NCI-H1436 treated with DMSO at 0.1 percent for 48 hours (cell line): ENCODE measurements at regions not wholly inside any gene's neighbourhood (a gene's known extent, or its start where the extent isn't known, plus 50 kb on each side); places are given as distances from the start of the nearest gene placed in this dataset.
A peak's percentile ranks its signal among the peaks of the same experiment; 100 is the strongest.

Source experiments
- DNase-seq: peaks from one replicate; lab custom pipeline; 2025; lab: John Stamatoyannopoulos, UW

DNA sequence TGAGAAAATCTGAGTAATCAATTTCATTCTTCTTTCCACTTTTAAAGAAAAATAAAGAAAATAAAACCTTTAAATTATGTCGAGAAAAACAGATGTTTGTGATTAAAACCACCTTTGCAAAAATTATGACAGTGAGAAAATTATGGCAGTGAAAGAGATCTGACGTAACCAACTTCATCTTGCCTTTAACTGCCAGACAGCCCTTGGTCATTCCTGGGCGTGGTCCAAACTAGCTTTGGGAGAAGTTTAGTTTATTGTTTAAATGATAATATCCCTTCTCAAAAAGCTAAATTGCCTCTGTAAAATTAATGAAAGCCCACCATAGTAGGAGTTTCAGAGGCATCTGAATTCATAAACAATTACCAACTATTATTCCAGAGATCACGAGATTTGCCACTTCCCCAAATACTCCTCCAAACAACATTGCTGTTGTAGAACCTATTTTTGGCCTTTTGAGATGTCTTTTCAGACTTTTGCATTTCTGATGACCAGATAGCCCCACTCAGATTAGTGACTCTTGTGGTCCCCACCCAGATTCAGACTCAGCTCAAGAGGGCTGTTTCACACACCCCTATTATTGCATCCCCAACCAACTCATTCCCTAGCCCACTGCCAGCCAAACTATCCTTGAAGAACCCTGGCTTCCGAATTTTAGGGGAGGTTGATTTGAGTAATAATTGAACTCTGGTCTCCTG is 664.4 kb upstream of the CBLB start:
- no peak for DNase-seq

DNA sequence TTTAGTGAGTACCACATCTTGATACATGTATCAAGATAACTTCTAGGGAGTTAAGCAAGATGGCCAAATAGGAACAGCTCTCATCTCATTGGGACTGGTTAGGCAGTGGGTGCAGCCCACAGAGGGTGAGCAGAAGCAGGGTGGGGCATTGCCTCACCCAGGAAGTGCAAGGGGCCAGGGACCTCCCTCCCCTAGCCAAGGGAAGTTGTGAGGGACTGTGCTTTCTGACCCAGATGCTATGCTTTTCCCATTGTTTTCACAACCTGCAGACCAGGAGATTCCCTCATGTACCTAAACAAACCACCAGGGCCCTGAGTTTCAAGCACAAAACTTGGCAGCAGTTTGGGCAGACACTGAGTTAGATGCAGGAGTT is 665.0 kb upstream of the CBLB start:
- no peak for DNase-seq

DNA sequence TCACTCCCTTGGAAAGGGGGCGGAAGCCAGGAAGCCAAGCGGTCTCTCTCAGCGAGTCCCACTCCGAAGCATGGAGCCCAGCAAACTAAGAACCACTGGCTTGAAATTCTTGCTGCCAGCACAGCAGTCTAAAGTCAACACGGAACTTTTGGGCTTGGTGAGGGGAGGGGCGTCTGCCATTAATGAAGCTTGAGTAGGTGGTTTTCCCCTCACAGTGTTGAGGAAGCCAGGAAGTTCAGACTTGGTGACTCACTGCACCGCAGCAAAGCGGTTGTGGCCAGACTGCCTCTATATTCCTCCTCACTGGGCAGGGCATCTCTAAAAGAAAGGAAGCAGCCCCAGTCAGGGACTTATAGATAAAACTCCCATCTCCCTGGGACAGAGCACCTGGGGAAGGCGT is 665.4 kb upstream of the CBLB start:
- no peak for DNase-seq

DNA sequence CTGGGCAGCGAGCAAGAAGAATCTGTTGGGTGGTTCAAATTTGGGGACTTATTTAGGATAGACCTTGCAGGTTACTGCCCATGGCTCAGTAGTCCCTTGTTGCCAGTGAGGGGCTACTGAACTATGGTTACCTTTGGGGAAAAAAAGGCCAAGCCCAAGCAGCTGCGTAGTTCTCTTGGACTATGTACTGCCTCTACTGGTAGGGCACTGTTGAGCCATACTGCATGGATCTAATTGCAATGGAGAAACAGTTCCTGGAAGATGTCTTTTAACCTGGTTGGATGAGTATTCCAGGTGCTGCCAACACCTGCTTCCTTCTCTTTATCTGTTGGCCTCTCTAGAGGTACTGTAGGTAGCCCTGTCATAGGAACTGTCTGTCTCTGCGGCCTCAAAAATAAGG is 671.9 kb upstream of the CBLB start:
- no peak for DNase-seq

DNA sequence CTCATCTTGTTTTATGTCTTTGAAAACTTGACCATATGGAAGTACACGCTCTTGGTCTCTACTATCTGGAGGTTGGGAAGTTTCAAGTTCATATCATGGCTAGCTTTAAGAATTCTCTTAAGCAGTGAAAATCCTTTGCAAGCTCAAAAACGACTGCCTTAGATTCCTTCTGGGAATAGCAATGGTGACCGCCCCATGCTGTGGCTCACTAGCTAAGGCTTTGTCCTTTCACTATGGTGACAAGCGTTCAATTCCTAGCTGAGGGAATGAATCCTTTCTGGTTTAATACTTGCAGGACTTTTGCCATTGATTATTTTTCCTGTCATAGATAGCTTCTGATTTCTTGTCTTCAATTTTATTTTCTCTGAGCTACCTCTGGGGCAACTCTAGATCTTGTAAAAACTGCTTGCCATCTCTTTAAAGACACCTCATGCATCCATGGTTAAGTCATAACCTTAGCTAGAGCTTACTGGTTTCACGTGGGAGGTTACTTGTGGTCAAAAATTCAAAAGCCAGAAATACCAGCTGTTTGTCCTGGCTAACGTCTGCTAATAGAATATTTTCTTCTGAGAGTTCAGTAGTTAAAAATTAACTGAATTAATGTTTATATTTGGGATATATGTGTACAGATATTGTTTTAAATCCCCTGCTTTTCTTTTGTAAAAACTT is 673.4 kb upstream of the CBLB start:
- DNase-seq: no peak

DNA sequence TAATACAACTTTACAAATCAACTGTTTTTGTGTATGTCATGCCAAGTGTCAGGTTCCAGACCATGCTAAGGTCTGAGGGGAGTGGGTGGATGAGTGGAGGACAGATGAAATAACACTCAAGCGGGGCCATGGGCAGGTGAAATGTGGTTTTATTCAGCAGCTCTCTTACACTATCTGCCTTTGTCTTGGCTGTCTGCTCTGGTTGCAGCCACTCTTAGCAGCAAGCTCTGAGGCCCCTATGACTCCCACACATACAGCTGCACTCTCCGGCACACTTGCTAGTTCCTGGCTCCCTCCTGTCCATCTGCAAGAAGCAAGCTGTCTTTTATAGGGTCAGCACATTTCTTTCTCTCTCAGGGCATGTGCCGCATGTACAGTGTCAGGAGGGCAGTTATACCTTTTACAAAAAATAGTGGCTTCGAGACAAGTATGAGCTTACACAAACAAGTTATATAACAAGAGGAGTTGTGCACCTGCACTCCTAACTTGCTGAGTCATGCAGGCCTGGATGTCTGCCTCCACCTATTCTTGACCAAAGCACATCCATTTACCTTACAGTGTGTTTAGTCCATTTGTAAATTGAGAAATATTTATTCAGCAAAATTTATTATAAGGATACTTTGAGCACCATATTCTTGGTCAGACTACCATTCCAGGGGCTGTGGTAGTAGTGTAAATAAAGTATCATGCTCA is 683.7 kb upstream of the CBLB start:
- no peak for DNase-seq

DNA sequence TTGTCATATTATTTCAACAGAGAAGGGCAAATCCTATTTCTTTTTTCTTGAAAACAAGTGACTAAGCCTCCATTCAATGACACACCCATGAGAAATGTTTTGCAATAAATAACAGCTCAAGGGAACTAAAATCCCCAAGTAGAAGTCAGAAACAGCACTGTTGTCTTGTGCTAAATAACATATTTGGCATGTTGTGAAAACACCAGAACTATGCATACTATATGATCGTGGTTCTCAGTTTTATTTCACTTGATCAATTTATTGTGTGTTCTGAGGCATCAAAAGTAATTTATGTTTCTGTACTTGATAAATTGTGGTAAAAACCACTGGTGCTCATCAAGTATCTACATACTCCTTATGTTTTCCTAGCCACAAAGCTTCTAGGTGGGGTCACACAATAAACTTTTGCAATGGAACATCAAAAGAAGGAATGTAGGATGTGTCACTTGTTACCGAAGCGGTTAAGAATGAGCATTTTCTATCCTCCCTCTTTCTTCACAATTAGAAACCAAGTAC is 691.7 kb upstream of the CBLB start:
- DNase-seq: no peak

DNA sequence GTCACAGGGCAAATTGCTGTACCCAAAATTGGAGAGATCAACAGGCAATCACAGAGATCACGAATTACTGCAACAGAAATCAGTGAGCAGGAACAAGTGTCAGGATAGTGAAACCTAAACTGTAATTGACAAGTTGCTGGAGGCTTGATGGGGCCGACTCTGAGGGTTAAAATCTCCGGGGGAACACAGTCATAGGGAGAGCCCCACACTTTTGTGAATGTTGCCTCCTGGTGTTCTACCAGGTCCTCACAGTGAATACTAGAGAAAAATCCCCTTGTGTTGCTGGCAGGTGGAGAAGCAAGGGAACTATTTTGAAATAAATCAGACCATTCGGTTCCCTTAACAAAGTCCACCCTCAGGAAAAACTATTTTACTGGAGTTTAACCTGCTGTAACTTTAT is 697.5 kb upstream of the CBLB start:
- DNase-seq: peak; percentile 42

DNA sequence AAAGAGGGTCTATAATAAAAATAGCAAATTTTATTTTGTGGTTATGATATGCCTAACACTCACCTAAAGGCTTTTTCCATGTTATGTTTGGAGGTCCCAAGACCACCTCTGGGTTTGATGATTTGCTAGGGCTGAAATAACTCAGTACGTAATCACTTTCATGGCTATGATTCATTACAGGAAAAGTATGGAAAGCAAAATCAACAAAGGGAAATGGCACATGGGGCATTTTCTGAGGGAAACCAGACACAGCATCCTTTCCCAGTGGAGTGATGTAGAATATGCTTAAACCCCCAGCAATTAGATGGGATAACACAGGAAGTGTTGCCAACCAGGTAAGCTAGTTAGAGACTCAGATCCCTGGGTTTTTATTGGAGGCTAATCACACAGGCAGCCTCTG is 701.6 kb upstream of the CBLB start:
- DNase-seq: no peak

DNA sequence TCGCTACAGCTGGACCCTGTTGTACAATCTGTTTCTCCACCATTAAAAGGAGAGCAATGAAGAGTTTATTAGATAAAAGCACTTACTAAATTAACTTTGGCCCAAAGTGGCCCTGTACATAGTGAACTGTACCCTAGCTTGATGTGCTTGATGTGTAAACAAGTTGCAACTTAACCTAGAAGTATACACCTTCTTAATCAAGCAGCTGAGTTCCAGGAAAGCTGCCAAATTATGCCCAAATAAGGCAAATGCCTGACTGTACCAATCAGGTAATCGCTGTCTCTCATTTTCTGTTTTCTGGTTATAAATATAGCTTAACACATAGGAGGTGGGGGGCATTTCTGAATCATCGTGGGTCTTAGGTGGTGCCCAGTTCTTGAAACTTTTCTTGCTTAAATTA is 704.8 kb upstream of the CBLB start:
- DNase-seq: no peak

DNA sequence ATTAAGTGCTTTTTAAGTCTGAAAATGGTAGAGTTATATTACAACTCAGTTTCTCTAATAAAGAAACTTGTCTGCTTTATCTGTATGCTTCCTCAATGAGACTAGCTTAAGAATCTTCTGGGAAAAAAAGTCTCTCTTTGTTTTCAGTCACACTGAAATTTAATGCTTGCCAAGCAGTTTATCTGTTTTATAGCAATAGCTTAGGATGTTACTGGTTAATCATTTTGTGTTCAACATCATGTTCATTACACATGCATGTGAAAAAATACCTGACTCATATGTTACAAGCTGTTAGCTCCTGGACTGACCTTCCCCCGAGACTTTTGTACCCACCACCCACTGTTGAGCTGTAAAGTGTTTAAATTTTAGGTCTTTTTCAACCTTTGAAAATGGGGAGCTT is 706.2 kb upstream of the CBLB start:
- DNase-seq: no peak

DNA sequence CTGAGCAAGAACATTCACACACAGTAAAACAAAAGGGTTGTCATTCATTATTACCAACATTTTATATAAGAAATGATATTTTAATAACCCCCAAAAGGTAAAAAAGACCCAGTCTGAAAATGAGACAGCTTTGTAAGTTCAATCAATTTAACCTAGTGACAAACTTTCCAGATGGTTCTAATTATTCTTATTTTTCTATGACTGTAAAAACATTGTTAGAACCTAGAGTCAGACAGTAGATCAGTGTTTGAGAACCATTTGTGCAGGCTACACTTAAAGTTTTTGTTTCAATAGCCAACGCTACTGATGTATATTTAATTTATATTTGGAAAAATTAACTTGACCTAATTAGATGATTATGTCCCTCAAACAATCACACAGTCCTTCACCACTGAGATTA is 708.4 kb upstream of the CBLB start:
- DNase-seq: no peak

DNA sequence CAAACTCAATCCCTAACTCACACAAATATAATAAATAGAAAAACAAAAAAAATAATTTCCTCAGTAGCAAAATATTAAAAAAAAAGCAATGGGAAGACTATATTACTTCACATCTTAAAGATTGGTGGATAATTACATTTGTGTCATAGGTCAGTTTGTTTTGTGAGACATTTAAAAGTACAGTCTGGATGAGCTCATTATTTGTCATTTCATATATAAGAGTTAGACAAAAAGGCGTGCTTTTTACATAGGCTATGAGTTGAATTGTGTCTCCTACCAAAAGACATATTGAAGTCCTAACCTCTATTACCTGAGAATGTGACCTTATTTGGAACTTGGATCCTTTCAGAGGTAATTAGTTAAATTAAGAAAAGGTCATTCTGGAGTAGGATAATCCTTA is 710.1 kb upstream of the CBLB start:
- no peak for DNase-seq

DNA sequence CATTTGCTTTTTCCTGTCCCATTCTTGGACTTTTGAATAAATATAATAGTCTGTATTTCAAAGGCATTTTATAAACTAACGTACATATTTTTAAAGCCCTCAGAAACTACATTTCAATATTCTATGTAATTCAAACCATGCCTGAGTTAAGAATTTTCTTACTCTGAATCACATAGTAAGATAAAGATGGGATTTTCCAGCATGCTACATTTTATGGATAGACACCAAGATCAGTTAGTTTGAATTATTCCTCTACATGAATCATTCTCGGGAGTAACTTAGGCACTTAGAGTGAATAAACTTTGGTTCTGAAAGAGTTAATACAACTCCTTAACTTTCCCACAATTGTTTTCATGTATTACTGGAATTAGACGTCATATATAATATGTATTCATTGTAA is 713.3 kb upstream of the CBLB start:
- no peak for DNase-seq

DNA sequence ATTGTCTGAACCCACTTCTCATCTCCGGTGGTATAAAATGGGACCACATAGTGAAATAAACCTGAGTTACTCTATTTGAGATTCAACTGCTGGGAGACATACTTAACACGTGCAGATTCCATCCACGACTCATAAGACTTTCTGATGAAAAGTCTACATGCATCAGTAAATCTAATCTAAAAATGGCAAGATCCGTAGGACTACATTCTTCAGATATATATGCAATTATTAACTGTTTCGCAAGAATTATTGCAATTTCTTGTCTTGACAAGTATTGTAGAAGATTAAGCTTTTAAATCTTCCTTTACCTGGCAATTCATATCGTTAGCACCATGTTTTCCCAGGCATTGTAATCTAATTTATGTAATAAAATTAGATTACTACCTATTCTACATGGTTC is 718.7 kb upstream of the CBLB start:
- no peak for DNase-seq

DNA sequence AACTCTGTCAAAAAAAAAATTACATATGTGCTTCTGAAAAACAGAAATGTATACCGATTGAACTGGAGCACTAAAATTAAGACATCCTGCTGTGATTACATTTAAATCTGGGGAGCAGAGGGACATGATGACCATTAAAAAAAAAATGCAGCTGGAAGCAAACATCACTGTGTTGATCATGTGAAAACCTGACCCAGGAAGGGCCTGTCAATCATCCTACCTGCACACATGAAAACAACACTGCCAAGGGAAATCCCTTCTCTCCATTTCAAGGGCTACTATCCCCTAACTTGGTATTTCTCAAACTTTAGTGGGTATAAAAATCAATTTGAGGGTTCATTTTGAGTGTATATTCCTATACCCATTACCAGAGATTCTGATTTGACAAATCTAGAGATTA is 719.9 kb upstream of the CBLB start:
- no peak for DNase-seq

DNA sequence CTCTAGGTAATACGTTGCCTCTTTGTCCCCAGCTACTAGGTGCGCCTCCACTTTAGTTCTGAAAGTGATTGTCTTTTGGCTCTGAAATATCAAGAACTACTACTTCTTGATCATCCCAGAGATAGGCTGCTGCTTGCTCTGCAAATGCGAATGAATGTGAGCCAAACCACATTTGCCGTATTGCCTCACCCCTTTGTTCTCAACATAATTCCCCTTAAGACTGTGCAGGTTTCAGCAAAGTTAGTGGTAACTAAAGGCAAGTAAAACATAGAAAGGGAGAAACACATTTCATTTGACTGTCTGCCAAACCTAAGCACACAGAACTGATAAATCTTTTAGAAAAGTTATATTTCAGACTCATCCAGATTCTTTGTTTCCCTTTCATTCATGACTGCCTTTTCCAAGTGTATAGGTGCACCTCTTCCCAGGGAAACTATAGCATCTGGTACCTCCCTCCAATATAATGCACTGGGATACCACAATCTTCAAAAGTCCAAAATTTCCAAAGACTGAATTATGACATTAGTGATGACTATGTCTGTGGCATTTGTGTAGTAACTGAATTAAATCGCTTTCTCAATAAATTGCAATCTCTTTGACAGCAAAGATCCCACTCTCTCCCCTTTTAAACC is 720.6 kb upstream of the CBLB start:
- no peak for DNase-seq

DNA sequence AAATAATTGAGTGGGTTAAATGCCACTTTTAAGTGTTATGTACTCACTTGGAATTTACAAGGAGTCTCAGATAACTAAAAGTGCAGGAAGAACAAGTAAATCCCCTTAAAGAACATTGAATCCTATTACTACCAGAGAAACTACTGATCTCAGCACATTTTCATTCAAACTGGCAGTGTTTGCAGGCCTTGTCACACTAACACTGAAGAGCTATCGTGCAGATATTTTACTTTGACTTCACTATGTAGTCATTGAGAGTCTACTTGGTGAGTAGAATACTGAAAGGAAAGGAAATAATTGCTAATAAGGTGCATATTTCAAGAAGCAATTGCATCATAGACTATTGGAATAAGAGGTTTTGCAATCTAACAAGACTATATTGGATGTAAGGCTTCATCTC is 721.4 kb upstream of the CBLB start:
- no peak for DNase-seq

DNA sequence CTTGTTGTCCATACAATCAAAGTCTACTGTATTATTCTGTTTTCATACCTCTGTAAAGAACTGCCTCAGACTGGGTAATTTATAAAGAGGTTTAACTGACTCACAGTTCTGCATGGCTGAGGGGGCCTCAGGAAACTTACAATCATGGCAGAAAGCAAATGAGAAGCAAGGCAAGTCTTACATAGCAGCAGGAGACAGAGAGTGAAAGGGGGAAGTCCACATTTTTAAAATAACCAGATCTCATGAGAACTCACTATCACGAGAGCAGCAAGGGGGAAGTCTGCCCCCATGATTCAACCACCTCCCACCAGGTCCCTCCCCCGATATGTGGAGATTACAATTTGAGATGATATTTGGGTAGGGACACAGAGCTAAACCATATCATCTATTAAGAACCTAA is 724.6 kb upstream of the CBLB start:
- no peak for DNase-seq

DNA sequence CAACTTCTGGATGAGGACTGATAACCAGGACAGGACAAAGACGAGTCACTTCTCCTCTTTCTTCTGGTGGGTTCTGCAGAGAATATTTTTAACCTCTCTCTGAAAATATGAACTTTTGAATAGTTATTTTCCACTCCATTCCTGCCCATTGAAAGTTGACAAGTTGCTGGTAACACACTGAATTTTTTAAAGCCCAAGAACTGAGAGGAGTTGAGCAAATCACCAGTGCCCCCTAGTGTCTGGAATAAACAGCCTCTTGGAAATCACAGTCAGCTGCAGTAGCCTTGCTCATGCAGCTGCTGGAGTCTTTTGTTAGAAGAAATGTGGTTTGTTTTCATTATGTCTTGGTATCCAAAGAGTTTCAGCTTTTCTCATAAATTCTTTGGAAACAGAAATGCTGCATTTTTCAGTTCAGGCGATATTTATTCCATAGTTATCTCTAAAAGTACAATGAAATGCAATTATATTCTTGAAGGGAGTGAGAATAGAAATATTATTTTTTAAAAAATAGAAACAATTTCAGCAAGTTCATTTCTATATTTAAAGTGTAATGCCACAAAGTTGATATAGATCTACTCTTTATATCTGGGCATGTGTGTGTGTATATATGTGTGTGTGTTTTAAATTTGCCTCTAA is 741.0 kb upstream of the CBLB start:
- peak; percentile 48 for DNase-seq

DNA sequence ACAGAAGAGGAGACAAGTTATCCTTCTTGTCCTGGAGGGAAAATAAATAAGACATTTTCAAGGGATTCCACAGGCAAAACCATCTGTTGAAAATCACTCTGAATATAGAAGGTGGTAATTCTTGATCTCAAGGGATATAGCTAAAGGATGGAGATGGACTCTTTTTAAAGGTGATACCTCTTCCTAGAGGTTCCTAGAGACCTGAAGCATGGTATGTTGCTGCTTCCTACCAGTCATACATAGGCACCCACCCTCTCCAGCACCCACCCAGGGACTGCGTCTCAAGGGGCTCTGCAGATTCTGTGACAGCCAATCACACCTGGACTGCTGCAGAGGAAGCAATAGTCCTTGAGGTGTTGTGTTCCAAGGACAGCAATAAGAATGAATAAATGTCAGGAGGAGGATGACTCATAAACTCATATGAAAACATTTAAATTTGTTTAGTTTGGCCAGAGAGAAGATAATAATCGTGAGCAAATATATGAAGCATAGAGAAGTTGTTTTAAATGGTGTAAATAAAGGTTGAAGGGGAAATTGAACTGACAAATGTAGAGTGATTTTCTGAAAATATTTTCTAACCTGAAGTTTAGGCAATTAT is 741.6 kb upstream of the CBLB start:
- DNase-seq: no peak

DNA sequence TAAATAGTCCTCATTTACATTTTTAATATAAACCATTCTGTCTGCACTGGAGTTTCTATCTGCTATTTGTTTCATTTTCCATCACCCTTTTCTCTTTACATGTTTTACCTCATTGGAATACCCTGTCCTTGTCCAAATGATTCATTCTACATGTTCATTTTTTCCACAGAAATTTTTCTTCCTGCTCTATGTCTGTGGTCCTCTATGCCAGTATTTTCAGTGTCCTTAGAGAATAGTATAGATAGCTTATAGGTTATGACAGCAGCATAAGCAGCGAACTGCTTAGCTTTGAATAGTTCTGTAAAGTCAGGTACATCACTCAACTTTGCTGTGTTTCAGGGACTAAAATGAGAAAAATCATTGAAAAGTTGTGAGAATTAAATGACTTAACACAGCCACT is 742.3 kb upstream of the CBLB start:
- DNase-seq: no peak
